PC-9 (cell line): ENCODE measurements at regions not wholly inside any gene's neighbourhood (a gene's known extent, or its start where the extent isn't known, plus 50 kb on each side); places are given as distances from the start of the nearest gene placed in this dataset.

Source experiments
- EZH2 ChIP-seq: fragments of 200-600 bp; sonication (generic); IDR thresholded peaks from 2 replicates; pipeline ENCODE4 v1.8.0; 2017; ENCODE audit warnings: antibody characterized with exemption, low read depth
- TF ChIP-seq, protein P1 (sequence below): fragments of 200-600 bp; sonication (generic); conservative IDR thresholded peaks from 2 replicates; pipeline ENCODE4 v1.6.1; 2017; ENCODE audit warnings: mixed run types, antibody characterized with exemption, mild to moderate bottlenecking, moderate library complexity

DNA sequence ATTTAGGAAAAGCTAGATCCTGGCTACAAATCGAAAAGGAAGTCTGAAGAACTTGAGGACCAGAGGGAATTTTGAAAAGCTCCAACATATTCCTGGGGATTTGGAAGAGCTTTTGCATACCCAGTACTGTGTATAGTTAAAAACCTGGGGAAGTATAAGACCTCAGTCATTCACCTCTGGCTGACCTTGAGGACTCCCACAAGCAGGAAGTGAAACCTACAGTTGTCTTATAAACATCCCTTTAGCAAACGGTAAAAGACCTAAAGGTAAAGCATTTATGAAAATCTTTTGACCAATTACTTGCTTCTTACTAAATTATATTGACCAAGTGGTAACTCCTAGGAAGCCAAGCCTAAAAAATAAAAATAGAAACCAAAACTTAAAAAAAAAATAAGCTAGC, 175.0 kb downstream of the HAO1 start:
- TF ChIP-seq, protein P1, sequence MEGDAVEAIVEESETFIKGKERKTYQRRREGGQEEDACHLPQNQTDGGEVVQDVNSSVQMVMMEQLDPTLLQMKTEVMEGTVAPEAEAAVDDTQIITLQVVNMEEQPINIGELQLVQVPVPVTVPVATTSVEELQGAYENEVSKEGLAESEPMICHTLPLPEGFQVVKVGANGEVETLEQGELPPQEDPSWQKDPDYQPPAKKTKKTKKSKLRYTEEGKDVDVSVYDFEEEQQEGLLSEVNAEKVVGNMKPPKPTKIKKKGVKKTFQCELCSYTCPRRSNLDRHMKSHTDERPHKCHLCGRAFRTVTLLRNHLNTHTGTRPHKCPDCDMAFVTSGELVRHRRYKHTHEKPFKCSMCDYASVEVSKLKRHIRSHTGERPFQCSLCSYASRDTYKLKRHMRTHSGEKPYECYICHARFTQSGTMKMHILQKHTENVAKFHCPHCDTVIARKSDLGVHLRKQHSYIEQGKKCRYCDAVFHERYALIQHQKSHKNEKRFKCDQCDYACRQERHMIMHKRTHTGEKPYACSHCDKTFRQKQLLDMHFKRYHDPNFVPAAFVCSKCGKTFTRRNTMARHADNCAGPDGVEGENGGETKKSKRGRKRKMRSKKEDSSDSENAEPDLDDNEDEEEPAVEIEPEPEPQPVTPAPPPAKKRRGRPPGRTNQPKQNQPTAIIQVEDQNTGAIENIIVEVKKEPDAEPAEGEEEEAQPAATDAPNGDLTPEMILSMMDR: no peak
- TF ChIP-seq EZH2: no peak
